ENCODE measurements at regions not wholly inside any gene's neighbourhood (a gene's known extent, or its start where the extent isn't known, plus 50 kb on each side); places are given as distances from the start of the nearest gene placed in this dataset.

DNA sequence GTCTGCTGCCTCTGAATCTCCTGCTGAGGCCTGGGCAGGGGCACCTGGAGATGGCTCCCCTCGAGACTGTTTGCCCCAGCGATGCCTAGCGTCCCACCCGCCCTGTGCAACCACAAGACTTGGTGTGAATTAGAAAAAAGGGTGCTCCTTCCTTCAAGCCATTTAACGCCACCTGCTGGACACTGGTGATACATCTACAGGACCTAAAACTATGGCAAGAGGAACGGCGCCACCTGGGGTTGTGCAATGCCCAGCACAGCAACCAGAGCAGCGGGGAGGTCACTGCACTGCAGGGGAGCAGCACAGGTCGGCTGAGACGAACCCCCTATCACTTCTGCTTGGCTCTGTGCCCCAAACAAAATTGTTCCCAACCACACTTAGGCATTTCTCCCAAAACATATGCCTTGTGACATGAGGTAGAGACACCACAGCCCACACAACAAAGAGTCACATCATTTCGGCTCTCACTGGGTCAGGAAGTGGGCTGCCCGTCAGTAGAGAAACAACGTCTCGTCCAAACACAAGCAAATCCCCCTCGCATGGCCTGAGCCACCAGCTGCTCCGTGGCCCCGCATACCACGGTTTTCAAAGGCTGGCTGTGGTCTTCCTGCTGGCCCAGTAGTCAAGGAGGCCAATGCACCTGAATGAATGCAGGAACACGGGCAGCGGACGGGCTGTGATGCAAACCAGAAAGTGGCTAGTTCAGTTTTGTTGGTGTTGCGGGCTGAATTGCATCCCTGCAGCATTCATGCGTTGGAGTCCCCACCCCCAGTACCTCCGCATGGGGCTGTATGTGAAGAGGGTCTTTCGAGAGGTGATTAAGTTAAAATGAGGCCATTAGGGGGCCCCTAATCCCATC, 171.9 kb downstream of the SHANK2 start:
- DNase-seq (ENCODE audit: low spot score in 2 of 2) = peak in 1 of 2 donors; percentile 61
- Mint-ChIP-seq H3K36me3 (no peaks in the 10 kb centered on the region), H3K9me3 (no peaks in the 10 kb centered on the region), H3K27ac (no peak overlapping the region)
- ATAC-seq = peak; percentile 46 to 70

DNA sequence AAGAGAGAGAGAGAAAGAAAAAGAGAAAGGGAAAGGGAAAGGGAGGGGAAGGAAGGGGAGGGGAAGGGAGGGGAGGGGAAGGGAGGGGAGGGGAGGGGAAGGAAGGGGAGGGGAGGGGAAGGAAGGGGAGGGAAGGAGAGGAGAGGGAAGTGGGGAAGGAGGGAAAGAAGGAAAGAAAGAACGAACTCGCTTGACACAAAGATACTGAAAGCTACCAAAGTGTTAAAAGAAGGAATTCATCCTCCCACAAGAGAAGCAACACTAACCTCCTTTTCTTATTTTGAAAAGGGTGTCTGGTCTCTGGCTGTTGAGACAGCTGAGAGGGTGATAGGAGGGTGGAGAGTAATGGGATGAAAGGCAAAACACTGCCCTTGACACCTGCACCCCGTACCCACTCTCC, 172.6 kb downstream of the SHANK2 start:
- H3K36me3 Mint-ChIP-seq = no peaks in the 10 kb centered on the region

DNA sequence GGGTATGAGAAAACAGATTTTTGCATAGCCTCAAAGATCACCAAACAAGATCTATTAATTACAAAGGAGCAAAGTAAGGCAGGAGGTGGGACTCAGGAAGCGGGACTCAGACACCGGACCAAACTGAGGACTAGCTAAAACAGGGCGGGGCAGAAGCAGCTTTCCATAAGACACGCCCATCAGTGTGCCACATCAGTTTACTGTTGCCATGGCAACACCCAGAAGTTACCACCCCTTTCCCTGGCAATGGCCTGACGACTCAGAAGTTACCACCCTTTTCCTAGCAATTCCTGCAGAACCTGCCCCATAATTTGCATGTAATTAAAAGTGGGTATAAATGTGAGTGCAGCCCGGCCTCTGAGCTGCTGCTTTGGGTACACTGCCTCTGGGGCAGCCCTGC, 173.9 kb downstream of the SHANK2 start:
- Mint-ChIP-seq H3K27ac (no peak overlapping the region), H3K9me3 (no peaks in the 10 kb centered on the region), H3K36me3 (no peaks in the 10 kb centered on the region)
- ATAC-seq = no peak
- DNase-seq (ENCODE audit: low spot score in 2 of 2) = no peak

More for the DNA sequence above, 172.6 kb downstream of the SHANK2 start:
- no peak overlapping the region for H3K27ac Mint-ChIP-seq
- H3K9me3 Mint-ChIP-seq = no peaks in the 10 kb centered on the region
- no peak for DNase-seq (ENCODE audit: low spot score in 2 of 2)
- ATAC-seq = no peak

DNA sequence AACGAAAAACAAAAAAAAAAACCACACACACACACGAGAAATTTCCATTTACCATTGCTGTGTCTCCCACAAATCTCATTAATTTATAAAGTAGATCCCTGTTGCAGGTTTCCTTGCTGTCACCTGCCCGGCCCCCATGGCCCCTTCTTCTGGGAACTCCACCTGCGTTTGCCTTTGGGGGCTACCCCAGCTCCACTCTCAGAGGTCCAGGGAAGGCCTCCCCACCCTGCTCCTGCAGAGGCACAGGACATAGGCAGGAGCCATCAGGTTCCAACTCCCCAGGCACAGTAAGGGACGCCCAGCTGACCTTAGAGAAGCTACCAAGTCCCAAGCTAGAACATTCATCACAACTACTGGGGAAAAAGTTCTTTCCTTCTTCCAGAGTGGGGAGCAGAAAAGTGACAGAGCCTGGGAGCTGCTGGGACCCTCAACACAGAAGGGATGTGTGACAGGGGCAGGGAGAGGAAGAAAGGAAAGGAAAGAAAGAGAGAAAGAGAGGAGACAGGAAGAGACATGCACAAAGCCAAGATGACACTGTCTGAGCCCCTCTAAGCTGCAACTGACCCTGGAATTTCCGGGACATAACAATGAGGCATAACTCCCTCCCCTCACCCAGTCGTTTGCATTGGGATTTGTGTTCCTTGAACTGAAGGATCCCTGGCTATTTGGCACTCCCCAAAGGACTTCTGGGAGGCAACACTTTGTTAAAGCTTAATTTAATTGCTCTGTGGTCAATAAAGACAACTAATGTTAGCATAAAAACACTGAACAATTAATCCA, 175.7 kb downstream of the SHANK2 start:
- no peak for DNase-seq (ENCODE audit: low spot score in 2 of 2)
- no peak for ATAC-seq
- no peaks in the 10 kb centered on the region for H3K9me3 Mint-ChIP-seq
- H3K27ac Mint-ChIP-seq = no peak overlapping the region
- no peaks in the 10 kb centered on the region for H3K36me3 Mint-ChIP-seq

DNA sequence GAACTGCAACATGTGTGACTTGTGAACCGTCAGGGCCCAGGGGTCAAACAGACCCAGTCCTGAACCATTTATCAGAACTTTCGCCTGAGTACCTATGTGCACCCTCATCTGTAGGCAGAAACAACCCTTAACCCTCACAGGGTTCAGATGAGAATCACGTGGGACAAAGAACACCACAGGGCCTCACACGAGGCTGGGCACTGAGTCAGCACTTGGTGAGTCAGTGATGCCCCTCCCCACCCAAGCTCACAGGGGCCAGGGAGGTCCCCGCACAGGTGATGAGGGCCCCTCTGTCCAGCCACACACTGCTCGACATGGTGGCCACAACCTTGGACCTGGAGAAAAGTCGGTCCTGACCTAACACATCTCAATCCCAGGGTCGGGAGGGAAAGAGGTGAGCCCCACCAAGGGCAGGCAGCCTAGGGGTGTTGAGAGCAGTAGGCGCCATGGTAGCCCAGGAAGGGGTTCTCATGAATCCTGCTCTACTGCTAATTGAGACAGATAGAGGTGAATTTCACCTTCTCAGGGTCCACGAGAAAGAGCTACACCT, 176.4 kb downstream of the SHANK2 start:
- Mint-ChIP-seq H3K9me3 (no peaks in the 10 kb centered on the region), H3K27ac (no peak overlapping the region), H3K36me3 (no peaks in the 10 kb centered on the region)
- DNase-seq (ENCODE audit: low spot score in 2 of 2) = no peak
- ATAC-seq = no peak

DNA sequence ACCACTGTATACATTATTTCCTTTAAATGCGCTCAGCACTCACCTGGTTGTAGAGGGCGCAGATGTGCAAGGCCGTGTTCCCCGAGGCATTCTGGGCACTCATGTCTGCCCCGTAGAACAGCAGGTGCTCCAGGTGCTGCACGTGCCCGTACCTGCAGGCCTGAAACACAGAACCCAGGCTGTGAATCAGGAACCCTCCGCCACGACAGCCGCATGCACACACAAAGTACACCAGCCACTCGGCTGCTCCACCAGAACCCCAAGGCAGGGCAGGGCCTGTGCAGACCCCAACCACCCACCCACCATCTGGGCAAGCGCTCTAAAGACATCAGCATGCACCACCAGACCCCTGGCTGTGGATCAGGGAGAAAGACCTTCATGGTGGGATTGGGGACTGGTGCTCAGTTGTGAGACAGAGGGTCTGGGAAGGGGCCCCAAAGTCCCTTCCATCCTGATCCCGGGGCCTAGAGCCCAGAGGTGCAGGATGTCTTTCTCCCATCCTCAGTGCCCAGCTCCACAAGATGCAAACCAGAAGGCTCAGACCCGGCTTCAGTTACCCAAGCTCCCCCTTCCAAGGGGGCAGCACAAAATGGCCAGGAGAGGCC, 177.2 kb downstream of the SHANK2 start:
- no peak for DNase-seq (ENCODE audit: low spot score in 2 of 2)
- ATAC-seq = no peak
- H3K36me3 Mint-ChIP-seq = no peaks in the 10 kb centered on the region
- H3K27ac Mint-ChIP-seq = no peak overlapping the region
- H3K9me3 Mint-ChIP-seq = no peaks in the 10 kb centered on the region

DNA sequence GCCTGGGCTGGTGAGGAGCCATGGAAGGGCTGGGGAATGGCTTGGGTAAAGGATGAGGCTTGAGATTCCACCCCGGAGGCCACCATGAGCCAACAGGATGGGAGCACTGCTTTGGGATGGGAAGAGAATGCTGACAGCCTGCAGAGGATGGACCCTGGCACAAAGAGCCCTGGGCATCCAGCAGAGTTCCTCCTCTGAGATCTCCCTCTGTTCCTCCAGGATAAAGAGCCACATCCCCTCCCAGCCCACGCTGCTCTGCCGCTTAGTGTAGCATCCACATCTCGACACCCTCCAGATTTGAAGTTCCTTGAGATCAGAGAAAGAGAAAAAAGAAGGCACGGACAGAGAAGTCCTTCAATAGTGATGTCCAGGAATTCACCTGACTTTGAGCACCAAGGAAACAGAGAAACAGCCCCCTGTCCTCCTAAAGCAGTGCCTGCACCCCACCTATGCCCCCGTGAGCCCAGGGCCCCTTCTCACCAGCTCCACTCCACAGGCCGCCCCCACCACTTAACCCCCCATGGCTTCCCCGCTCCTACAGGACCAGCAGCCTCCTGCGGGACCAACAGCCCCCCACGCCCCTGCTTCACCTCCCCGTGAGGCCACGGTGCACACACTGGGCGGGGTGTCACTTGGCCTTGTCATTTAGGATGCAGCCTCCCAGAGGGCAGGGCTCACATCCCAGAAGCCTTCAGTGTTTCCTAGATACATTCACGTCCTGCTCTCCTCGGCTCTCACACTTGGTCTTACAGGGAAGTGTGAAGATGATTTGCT, 180.5 kb downstream of the SHANK2 start:
- Mint-ChIP-seq H3K27ac (no peak overlapping the region), H3K9me3 (no peaks in the 10 kb centered on the region), H3K36me3 (no peaks in the 10 kb centered on the region)
- ATAC-seq (no peak), DNase-seq (ENCODE audit: low spot score in 2 of 2) (no peak)

DNA sequence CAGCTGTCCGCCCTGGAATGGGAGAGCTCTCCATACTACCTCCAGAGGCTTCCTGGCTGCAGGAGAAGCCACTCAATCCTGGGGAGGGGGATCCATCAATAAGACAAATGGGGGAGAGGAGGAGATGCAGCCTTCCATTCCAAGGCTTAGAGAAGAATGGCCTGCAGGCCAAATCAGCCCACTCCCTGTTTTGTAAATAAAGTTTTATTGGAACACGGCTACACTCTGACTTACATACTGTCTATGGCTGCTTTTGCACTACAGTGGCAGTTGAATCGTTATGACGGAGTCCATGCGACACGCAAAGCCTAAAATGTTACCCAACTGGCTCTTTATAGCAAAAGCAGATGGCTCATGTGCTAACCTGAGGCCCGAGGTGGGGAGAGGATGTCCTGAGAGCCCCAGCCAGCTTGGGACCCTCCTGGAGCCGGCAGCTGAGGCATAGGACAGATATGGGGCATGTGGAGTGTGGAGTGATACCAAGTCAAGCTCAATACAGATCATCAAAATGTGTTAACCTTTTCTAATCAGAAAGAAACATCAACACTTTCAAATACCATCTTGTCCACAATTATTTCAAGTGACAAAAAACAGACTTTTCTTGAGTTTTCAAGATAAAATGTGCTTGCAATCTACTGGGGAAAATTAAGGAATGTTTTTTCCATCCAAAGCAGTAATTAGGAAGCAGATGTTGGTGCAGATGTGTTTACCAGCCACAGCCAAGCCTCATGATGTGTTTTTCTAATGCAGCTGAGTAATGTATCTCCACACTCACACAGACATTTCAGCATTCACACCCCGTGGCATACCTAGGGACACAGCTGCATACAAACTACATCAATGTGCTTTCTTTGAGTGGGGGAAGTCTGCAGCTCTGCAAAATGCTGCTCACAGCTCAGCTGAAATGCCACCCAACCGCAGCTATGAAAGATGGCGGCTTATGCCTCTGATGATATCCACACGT, 181.6 kb downstream of the SHANK2 start:
- Mint-ChIP-seq H3K27ac (no peak overlapping the region), H3K36me3 (no peaks in the 10 kb centered on the region), H3K9me3 (no peaks in the 10 kb centered on the region)
- ATAC-seq (no peak), DNase-seq (ENCODE audit: low spot score in 2 of 2) (no peak)

DNA sequence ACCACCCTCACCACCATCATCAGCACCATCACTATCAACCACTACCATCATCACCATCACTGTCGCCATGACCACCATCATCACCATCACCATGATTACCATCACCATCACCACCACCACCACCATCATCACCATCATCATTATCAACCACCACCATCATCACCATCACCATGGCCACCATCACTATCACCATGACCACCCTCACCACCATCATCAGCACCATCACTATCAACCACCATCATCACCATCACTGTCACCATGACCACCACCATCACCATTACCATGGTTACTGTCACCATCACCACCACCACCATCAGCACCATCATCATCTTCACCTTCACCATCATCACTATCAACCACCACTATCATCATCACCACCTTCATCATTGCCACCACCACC, 183.4 kb downstream of the SHANK2 start:
- H3K36me3 Mint-ChIP-seq = no peaks in the 10 kb centered on the region
- H3K9me3 Mint-ChIP-seq = no peaks in the 10 kb centered on the region
- ATAC-seq (peak in 1 of 2 donors; percentile 20), DNase-seq (ENCODE audit: low spot score in 2 of 2) (no peak)
- H3K27ac Mint-ChIP-seq = no peak overlapping the region

DNA sequence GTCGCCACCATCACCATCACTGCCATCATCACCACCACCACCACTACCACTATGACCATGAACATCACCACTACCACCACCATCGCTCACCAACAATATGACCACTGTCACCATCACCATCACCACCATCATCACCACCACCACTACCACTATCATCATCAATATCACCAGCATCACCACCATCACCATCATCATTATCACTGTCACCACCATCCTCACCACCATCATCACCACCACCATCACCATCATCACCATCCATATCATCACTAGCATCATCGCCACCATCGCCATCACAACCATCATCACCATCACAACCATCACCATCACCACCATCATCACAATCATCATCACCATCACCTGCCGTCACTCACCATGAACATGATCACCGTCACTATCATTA, 184.6 kb downstream of the SHANK2 start:
- ATAC-seq = no peak

DNA sequence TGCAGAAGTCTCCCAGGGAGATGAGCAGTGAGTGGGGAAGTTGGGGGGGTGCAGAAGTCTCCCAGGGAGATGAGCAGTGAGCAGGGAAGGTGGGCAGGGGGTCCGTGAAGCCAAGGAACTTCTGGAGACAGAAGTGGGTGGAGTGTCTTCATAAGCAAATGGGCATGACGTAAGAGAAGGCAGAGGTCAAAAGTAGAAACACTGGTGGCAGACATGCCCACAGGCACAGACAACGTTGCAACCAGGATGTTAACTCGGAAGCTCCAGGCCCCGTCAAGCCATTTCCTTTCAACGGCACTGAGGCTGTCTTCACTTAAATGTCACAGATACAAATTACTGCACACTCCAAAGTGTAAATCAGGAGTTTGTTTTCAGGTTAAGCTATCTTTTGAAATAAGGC, 186.1 kb downstream of the SHANK2 start:
- DNase-seq (ENCODE audit: low spot score in 2 of 2) (no peak), ATAC-seq (no peak)
- H3K27ac Mint-ChIP-seq = no peak overlapping the region
- H3K36me3 Mint-ChIP-seq = no peaks in the 10 kb centered on the region
- H3K9me3 Mint-ChIP-seq = no peaks in the 10 kb centered on the region

More for the DNA sequence above, 184.6 kb downstream of the SHANK2 start:
- Mint-ChIP-seq H3K27ac (no peak overlapping the region), H3K36me3 (no peaks in the 10 kb centered on the region), H3K9me3 (no peaks in the 10 kb centered on the region)
- DNase-seq (ENCODE audit: low spot score in 2 of 2) = no peak

DNA sequence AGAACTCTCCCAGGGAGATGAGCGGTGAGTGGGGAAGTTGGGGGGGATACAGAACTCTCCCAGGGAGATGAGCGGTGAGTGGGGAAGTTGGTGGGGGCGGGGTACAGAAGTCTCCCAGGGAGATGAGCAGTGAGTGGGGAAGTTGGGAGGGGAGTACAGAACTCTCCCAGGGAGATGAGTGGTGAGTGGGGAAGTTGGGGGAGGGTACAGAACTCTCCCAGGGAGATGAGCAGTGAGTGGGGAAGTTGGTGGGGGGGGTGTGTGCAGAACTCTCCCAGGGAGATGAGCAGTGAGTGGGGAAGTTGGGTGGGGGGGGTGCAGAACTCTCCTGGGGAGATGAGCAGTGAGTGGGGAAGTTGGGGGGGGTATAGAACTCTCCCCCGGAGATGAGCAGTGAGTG, 186.5 kb downstream of the SHANK2 start:
- DNase-seq (ENCODE audit: low spot score in 2 of 2) (no peak), ATAC-seq (no peak)
- Mint-ChIP-seq H3K27ac (no peak overlapping the region), H3K9me3 (no peaks in the 10 kb centered on the region), H3K36me3 (no peaks in the 10 kb centered on the region)

DNA sequence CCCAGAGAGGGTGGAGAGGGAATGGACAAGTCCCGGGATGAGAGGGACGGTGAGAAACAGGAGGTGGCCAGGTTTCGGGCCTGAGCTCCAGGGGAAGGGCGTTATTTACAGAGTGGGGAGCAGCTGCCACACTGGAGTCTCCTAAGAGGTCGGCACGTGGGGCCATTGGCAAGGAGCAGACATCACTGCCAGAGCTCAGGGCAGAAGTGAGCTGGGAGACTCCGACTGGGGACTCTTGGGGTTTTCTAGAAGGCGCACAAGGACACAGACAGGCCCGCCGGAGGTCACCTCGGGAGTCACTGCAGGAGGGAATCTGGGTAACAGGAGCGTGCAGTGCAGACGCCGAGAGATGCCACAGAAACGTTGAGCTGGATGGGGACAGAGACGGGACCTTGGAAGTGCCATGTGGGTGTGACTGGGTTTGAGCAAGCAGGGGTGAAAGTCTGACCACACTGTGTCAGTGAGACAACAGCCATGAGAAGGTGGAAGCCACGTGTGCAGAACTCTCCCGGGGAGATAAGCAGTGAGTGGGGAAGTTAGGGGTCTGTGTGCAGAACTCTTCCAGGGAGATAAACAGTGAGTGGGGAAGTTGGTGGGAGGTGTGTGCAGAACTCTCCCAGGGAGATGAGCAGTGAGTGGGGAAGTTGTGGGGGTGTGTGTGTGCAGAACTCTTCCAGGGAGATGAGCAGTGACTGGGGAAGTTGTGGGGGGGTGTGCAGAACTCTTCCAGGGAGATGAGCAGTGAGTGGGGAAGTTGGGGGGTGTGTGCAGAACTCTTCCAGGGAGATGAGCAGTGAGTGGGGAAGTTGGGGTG, 187.5 kb downstream of the SHANK2 start:
- DNase-seq (ENCODE audit: low spot score in 2 of 2) = no peak
- H3K27ac Mint-ChIP-seq = no peak overlapping the region
- ATAC-seq = no peak
- no peaks in the 10 kb centered on the region for H3K9me3 Mint-ChIP-seq
- no peaks in the 10 kb centered on the region for H3K36me3 Mint-ChIP-seq

DNA sequence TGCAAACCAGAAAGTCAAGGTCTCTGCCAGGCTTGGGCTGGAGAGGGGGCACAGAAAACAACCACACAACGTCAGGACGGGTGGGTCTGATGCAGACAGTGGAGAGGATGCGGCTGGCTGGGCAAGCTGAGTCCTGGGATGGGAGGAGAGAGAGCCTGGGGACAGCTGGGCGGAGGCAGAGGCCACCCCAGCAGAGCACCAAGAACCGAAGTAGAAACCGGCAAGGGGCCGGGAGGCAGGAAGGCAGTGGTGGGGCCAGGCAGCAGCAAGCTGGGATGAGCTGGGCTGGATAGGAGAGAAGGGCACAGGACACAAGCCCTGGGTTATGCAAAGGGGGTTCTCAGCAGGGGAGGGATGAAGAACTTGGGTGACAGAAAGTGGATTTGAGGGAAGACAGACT, 188.2 kb downstream of the SHANK2 start:
- no peaks in the 10 kb centered on the region for H3K9me3 Mint-ChIP-seq
- ATAC-seq (no peak), DNase-seq (ENCODE audit: low spot score in 2 of 2) (no peak)
- no peak overlapping the region for H3K27ac Mint-ChIP-seq
- no peaks in the 10 kb centered on the region for H3K36me3 Mint-ChIP-seq

DNA sequence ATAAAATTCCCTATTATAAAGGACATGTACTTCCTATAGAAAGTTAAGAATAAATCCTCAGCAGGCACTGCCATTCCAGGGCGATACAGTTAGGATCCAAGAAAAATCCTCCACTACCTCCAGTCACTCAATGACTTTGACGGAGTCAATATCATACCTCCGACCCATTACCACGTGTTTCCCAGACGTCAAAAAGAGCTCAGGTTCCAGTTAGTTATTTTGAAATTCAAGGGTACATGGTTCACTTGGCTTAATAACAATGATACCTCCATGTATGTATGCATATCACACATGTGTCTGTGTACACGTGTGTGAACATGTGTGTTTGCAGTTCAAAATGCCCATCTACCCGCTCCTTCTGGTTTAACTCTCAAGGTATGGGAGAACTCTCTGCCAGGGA, 189.2 kb downstream of the SHANK2 start:
- H3K27ac Mint-ChIP-seq = no peak overlapping the region
- DNase-seq (ENCODE audit: low spot score in 2 of 2) = no peak
- H3K36me3 Mint-ChIP-seq = no peaks in the 10 kb centered on the region
- no peaks in the 10 kb centered on the region for H3K9me3 Mint-ChIP-seq
- no peak for ATAC-seq
